GM18499 (cell line): ENCODE measurements at regions not wholly inside any gene's neighbourhood (a gene's known extent, or its start where the extent isn't known, plus 50 kb on each side); places are given as distances from the start of the nearest gene placed in this dataset.

ENCODE experiments used
- ATAC-seq: cut with Tn5 transposase; IDR thresholded peaks from one replicate; pipeline ENCODE4 v1.9.1; 2021; ENCODE audit warnings: moderate number of reproducible peaks; ENCODE audit not compliant: insufficient read depth, unreplicated experiment

DNA sequence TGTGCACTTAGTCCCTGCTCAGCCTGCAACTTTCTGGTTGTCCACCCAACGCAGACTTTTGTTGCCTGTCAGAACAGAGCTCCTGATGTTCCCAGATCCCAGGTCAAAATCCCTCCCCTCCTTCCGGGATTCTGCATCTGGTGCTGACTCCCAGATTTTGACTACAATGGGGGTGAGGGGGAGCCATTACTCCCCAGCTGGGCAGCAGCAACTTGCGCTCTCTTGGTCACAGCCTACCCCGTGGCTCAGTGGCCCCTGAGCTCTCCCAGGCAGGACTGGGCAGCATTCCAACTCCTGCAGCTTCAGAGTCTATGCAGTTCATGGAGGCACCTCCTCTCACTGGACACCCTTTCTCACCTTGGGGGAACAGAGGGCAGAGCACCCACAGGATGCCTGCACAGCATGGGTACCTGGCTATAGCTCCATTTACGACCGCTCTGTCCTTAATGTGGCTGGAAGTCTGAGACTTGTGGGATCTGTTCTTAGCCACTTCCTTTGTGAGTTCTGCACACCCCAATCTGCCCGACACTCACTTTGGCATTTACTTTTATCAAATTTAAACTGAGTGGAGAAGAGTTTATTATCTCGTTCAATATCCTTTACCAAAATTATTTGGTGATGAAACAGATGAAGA lies 545.5 kb upstream of the MGMT start:
- no peak for ATAC-seq

DNA sequence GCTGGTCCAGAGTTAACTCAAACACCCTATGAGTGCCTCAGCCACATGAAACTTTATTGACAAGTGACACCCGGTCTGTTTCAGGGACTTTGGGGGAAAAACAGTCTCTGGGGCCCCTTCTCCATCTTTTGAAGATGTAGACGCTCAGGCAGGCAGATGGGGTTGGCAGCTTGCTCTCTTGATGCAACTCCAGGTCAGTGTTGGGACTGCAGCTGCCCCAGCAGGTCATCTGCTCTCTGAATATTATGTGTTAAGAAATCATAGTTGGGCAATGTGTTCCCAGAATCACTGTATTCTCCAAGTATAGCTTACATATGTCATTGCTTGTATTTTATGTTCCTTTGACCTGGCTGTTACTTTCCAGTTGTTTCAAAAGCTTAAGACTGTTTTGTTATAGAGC lies 544.9 kb upstream of the MGMT start:
- no peak for ATAC-seq

DNA sequence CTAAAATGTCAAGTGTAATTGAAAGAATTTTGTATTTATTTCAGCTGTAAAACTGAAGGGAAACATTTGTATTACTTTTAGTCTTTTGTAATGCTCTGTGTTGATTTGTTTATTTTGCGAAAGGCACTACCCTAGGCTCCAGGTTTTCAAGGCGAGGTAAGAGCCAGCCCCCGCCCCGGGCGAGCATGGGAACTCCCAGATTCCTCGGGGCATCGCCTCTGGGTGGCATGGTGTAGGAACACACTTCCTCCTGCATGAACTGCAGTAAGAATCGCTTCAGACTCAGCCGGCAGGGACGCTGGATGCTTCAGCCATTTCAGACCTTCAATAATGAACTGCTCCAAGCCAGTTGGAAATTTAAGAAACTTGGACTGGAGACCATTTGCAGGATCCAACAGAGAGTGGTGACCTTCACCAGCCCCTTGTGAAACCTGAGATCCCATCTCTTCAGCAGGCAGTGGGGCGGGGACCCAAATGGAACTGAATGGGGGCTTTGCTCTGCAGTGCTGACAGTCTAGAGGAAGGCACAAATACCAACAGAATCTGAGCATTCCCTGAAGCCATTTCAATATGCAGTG lies 544.3 kb upstream of the MGMT start:
- no peak for ATAC-seq

DNA sequence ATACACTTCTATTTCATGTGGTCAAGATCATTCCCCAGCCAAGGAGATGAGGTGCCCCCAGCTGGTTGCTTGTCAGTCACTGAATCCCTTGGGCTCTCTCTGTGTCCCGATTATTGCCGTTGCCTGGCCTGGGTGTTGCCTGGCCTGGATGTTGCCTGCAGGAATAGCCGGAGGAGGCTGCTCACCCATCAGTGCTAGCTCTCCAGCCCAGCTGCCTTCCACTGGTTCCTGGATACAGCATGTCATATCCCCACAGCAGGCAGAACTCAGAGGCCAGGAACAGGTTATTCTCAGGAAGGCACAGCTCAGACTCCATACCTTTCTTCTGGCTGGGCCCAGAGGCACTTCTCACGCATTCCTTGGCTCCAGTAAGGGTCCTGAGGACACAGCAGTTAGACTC lies 542.1 kb upstream of the MGMT start:
- ATAC-seq: no peak

DNA sequence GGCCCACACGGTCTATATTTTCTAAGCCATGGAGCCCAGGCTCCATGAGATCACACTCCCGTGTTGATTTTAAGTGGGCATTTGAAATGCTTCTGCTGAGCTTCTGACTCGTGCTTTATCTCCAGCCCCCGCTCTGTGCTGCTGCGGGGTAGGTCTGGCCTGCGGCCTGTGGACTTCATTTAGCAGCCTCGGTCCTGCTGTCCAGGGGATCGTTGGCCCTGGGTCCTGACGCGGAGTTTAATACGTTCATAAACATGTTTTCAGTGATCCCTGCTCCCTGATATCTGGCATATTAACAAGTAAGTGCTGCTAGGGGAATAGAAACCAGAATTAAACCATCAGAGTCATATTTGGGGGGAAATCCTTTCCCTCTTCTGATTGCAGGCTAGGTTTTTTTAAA lies 540.3 kb upstream of the MGMT start:
- no peak for ATAC-seq

DNA sequence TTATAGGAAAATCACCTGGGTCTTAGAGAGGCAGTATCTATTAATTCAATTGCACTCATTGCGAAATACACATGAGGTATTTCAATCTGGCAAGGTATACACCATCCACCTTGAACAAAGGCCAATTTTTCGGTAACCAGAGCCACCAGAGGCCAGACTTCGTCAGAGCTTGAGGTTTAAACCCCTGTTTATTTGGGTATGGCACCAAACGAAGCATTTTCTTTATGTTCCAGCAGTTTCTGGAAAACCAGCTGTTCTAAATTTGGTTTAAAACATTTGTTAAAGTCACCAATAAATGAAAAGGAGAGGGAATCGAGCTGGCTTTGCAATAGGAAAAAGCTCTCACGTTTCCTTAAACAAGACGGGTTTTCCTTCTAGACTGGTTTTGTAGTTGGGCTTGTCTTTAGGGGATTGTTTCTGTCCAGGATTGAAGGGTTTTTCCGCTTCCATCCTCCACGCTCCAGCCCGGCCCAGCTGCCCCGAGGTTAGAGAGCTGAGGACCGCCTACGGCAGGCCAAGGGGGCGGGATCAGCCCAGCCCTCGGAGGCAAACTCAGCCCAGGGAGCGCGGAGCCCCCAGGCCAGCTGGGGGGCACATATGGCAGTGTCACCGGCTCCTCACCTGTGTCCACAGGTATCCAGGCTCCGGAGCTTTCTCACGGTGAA lies 539.4 kb upstream of the MGMT start:
- ATAC-seq: no peak

DNA sequence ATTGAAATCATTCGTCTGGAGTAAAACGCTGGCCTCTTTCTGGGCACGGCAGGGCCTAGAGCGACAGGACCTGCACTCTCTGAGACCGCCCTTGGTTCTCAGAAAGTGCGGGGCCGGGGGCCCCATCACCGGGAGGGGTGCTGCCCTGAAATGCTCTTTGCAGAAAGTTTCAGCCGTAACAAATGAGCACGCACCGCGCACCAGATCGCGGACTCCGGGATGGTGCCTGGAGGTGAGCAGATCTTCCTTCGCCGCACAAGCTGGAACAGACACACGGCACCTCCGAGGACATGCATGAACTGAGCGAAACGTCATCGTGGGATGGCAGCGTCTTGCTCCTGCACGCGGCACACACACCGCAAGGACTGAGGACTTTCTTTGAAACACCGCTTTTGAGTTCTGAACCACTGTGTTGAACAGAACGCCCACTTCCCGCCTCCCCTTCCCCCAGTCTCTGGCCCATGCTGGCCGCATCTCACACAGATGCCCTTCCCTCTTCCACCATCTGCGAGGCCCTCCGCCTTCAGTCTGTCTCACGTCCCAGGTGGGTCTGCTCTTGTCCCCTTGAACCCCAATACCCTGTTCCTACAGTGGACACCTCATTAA lies 538.7 kb upstream of the MGMT start:
- ATAC-seq: no peak

DNA sequence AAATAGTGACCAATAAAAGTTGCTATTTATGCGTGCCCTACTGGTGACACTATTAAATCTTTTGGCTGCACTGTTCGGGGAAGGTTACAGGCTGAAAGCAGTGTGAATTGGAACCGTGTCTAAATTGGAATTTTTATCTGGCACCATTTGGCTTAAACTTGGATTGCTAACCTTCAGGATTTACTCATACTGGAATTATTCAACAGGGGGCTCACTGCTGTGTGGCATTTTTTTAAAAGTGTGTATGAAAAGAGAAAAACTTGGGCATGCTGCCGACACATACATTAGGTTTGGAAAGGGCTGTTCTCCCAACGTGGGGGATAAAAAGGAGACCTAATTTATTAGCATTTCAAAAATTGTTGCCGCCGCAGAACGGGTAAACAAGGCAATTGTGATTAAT lies 537.9 kb upstream of the MGMT start:
- ATAC-seq: no peak

DNA sequence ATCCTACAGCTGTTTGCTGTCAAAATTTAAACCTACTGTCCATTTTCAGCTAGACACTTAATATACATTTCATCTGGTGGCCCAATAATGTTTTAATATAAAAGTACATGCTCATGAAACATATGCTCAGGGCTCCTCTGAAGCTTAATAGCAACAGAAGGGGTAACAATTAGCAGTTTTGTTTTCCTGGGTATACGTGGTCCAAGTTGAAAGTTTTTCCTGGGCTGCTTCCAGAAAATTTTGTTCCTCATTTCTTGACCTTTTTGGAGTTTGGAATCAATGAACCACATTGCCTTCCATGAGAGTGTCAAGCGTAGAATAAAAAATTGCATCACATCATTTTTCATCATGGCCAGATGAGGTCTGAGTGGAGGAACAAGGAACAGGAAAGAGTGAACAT lies 537.3 kb upstream of the MGMT start:
- ATAC-seq: no peak

DNA sequence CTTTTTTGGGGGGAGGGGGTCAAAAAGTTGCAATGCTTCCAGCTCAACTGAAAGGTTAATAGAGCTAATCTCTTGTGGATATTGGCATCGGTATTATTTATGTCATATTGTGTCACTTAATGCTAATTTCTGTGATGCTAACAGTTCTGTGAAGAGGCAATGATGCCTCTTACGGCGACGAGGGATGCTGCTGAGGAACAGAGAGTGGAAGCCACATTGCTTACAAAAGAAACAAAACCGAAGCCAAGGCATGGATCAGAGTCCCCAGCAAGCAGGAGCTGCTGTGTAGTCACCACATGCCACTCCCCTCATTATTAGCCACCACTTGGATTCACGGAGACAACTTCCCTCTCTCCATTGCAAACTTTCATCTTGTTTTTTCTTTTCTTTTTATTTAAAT lies 536.5 kb upstream of the MGMT start:
- ATAC-seq: no peak

DNA sequence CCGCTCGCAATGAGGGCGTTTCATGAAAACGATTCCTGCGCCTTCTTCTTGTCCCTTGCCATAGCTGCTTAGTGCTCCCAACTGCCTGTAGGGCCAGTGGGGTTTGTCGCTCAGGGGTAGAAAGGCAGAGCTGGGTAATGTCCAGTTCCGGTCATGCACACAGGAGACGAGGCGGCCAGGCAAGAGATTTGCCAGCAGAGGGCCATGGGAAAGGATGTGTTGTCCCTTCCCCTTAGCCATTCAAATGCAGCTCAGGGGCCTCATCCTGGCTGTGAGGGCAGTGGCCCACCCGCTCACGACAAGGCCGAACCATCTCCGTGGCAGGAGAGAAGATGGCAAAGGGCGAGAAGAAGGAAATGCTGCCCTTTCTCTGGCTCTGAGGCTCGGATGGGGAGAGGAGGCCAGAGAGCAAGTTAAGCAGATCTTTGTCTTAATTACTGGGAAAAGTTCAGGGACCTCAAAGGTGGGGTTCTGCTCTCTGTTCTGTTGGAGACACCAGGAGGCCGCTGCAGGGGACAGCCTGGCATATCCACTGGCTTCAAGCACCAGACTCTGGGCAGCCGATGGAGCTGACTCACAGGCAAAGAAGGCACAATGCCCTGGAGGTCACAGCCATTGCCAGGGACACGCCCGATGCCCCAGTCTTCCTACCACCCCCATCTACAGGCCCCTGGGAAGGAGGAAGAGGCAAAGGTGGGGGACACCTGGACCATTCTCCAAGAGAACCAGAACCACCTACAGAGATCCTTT lies 534.8 kb upstream of the MGMT start:
- ATAC-seq: no peak

DNA sequence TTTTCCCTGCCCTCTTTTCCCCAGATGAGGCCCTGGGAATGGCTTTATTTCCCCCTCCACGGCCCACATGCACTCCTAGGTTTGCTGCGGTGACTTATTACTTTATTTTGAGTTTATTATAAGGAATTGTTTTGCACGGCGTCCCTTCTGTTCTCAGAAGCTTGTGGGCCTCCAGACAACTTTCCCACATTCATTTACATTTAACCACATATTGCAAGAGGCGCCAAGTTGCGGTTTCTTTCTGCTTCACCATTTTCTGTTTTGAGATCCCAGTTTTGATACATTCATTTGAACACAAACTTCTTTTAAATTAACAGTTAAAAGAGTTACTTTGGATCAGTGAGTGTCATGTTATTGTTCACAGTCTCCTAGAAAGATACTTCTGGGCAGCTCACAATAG lies 532.5 kb upstream of the MGMT start:
- no peak for ATAC-seq

DNA sequence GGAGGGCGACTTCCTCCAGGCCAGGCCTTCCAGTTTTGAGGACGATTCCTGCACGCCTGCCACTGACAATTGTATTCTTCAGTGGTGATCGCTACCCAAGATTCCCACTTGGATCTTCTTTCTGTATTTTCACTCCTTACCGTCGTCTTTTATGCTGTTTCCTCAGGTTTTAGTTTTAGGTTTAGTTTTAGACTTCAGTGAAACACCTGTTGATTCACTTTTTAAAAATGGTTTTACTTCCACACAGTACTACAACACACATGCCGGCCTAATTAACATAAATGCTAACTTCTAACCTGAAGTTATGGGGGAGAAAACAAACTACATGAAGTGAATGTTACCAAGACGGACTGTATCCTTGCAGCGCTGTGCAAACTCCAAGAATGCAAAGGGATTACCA lies 530.6 kb upstream of the MGMT start:
- no peak for ATAC-seq

DNA sequence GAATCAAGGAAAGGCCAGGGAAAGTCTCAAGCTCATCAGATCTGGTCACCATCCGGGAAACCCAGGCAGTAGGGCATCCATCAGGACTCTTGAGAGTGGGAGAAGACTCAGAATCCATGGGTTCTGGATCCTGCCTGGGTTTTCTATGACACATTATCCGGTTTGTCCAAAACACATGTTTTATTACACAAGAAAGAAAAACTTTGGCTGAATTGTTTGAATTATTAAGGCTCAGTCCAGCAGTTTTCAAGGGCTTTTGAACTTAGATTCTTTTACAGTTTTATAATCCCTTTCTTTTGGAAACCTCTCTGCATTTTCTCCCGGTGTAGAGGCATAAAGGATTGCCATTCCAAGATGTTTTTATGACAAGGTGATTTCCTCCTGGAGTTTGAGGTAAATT lies 528.5 kb upstream of the MGMT start:
- no peak for ATAC-seq

DNA sequence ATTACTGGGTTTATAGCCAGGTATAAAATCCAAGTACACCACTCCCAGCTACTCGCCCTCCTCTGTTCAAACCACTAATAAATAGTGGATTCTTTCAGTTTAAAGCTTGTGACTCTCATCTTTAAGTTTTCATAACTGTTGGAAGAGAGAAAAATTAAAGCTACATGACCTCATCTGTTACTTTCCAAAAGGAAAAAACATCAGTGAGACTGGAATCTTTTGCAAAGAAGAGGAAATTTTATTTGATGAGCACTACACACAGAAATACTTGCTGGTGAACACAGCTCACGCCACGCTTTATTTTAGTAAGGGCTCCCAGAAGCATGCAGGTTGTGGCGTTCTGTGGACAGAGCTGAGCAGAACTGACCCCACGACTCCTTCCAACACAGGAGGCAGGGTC lies 527.0 kb upstream of the MGMT start:
- ATAC-seq: no peak

DNA sequence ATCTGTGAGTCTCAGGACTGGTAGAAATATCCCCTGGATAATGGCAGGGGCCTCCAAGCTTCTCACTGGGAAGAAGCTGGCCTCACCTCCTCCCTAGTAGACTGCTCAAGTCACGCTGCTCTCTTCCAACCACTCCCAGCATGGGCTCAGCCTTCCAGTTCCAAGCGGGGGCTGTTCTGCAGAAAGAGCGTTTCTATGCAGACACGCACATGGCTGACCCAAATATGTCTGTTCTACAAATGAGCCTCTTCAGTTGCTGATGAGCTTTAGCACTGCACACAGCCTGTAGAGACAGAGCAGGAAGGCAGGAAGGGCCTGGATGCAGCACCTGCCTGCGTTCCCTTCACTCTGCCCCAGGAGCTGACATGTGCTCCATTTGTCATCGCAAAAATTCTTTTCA lies 523.9 kb upstream of the MGMT start:
- ATAC-seq: no peak

DNA sequence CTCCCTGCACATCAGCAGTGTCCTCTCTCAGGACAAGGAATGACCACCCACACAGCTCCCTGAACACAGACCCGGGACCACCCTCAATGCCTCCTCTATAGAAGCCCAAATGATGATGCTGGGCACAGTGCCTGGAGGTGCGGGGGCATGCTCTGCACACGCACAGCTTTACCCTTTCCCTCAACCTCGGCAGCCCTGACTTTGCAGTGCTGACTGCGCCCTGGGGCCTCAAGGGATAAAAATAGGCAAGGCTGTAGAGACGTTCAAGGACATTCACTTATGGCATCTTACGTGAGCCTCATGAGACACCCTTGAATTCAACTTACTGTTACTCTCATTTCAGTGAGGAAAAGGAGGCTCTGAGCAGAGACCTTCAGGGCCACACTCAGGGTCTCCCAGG lies 521.6 kb upstream of the MGMT start:
- no peak for ATAC-seq

DNA sequence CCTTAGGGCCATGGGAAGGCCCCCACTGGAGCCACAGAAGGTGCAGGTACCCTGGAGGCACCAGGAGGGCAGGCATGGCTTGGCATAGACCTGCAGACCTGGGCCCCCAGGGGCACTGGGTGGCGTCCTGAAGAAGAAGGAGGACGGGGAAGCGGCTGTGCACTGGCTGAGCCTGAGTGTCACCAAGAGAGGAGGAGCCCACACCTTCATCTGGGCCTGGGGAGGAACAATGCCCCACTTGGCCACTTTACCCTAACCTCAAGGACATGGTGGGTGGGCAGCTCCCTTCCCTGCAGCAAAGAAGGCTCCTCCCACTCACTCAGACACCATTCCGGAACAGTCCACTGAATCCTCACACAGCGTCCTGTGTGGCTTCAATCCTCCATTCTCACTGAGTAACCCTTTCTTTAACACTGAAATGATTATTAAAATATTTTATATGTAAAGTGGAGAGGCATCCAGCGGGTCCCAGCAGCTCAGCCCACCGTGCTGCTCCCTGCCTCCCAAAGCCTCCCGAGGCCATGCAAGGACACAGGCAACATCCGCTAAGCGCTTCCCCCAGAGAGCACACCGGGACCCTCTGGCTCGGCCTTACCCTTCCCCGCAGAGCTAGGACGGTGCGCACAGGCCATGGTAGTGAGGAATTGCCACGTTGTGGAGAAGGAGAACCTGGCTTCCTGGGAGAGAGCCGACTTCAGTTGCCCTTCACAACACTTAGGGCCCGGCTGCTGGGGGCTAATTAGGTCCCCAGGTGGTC lies 516.7 kb upstream of the MGMT start:
- ATAC-seq: no peak

DNA sequence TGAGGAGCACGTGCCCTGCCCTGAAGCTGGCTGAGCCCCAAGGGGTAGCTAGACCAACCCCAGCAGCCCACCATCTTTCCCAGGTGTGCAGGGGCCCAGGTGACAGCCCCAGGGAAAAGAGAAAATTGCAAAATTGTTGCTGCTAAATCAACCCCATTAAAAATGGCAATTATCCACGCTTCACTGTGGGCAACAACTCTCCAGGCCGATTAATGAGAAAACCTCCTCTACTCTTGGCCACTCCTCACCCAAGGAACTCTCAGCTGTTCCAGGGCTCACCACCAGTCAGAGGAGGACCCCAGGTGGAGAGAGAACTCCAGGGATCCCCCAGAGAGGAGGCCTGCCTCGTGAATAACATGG lies 516.1 kb upstream of the MGMT start:
- no peak for ATAC-seq

DNA sequence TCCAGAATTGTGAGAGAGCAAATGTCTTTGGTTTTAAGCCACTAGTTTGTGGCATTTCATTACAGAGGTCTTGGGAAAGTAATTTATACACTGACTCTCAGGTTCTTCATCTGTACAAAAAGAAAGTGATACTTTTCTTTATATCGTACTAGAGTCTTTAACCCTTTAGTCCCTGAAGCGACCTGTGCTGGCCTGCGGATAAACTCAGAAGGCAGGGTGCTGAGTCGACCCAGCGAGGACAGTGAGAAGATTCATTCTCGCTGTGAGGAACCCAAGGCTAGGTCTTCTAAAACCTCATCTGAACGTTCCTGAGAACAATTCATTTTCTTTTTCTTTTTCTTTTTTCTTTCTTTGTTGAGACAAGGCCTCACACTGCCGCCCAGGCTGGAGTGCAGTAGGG lies 514.2 kb upstream of the MGMT start:
- ATAC-seq: no peak
